HG03469 (cell line): ENCODE measurements at regions not wholly inside any gene's neighbourhood (a gene's known extent, or its start where the extent isn't known, plus 50 kb on each side); places are given as distances from the start of the nearest gene placed in this dataset.

Experiments
- ATAC-seq: cut with Tn5 transposase; IDR thresholded peaks from one replicate; pipeline ENCODE4 v1.9.1; 2021; ENCODE audit warnings: mild to moderate bottlenecking, moderate library complexity, moderate number of reproducible peaks; ENCODE audit not compliant: unreplicated experiment

GRCh38 chr7:52085610-52086009 is 769.0 kb upstream of the COBL start:
- ATAC-seq = no peak

GRCh38 chr7:52080493-52080892 is 763.9 kb upstream of the COBL start:
- no peak for ATAC-seq

- ATAC-seq = no peak
These were observed 763.1 kb upstream of the COBL start for GRCh38 chr7:52079726-52080125.

GRCh38 chr7:52077571-52077970 is 761.0 kb upstream of the COBL start:
- ATAC-seq = no peak

GRCh38 chr7:52074912-52075311 is 758.3 kb upstream of the COBL start:
- no peak for ATAC-seq

GRCh38 chr7:52074071-52074470 is 757.5 kb upstream of the COBL start:
- no peak for ATAC-seq

GRCh38 chr7:52071744-52072143 is 755.1 kb upstream of the COBL start:
- no peak for ATAC-seq

GRCh38 chr7:52064493-52064892 is 747.9 kb upstream of the COBL start:
- ATAC-seq = no peak

GRCh38 chr7:52061666-52062065 is 745.1 kb upstream of the COBL start:
- ATAC-seq = no peak

GRCh38 chr7:52053525-52053924 is 736.9 kb upstream of the COBL start:
- ATAC-seq = no peak

- no peak for ATAC-seq
These were observed 714.1 kb upstream of the COBL start for GRCh38 chr7:52030722-52031121.

GRCh38 chr7:52026140-52026539 is 709.5 kb upstream of the COBL start:
- ATAC-seq = no peak

GRCh38 chr7:52021343-52021742 is 704.7 kb upstream of the COBL start:
- no peak for ATAC-seq

GRCh38 chr7:52018680-52019054 is 702.1 kb upstream of the COBL start:
- no peak for ATAC-seq

GRCh38 chr7:52017802-52018679 is 701.4 kb upstream of the COBL start:
- ATAC-seq = no peak

- no peak for ATAC-seq
These were observed 692.6 kb upstream of the COBL start for GRCh38 chr7:52009181-52009580.

GRCh38 chr7:52006674-52007073 is 690.1 kb upstream of the COBL start:
- ATAC-seq = no peak

GRCh38 chr7:52005613-52006012 is 689.0 kb upstream of the COBL start:
- ATAC-seq = no peak

GRCh38 chr7:51995596-51996179 is 679.1 kb upstream of the COBL start:
- ATAC-seq = no peak

- no peak for ATAC-seq
These were observed 666.0 kb upstream of the COBL start for GRCh38 chr7:51982653-51983052.

GRCh38 chr7:51980812-51981211 is 664.2 kb upstream of the COBL start:
- ATAC-seq = no peak

- ATAC-seq = no peak
These were observed 663.7 kb upstream of the COBL start for GRCh38 chr7:51980313-51980712.

- no peak for ATAC-seq
These were observed 661.3 kb upstream of the COBL start for GRCh38 chr7:51977913-51978312.
